ENCODE measurements at regions not wholly inside any gene's neighbourhood (a gene's known extent, or its start where the extent isn't known, plus 50 kb on each side); places are given as distances from the start of the nearest gene placed in this dataset.
A peak's percentile ranks its signal among the peaks of the same experiment; 100 is the strongest.

GRCh38 chr12:45596366-45596765, 133.1 kb upstream of the ARID2 start:
- peaks cover 0 to 2% of the 10 kb centered on the region in 2 donors for H3K4me1 ChIP-seq (ENCODE audit: control insufficient read depth in 2 of 2, insufficient read depth in 2 of 2, low read length in 1 of 2)
- H3K4me3 ChIP-seq (ENCODE audit: low read depth in 1 of 2, low read length in 2 of 2), result no peak overlapping the region
- no peaks in the 10 kb centered on the region for H3K36me3 ChIP-seq (ENCODE audit: control insufficient read depth in 2 of 2, insufficient read depth in 2 of 2, low read length in 1 of 2)
- H3K9me3 ChIP-seq (ENCODE audit: control insufficient read depth in 2 of 2, insufficient read depth in 1 of 2, low read depth in 1 of 2, low read length in 1 of 2), result no peaks in the 10 kb centered on the region
- WGBS, 2 donors, result 91 to 94% methylated on average over 1 of the region's 1 CpG
- H3K27ac ChIP-seq (ENCODE audit: low read depth in 2 of 2, low read length in 1 of 2), result no peak overlapping the region
- no peaks in the 10 kb centered on the region for H3K27me3 ChIP-seq (ENCODE audit: control insufficient read depth in 1 of 2, insufficient read depth in 2 of 2, low read length in 2 of 2)

- Histone ChIP-seq H3K4me1 (ENCODE audit: control insufficient read depth in 2 of 2, insufficient read depth in 2 of 2, low read length in 1 of 2) (no peaks in the 10 kb centered on the region), H3K4me3 (ENCODE audit: low read depth in 1 of 2, low read length in 2 of 2) (no peak overlapping the region), H3K9me3 (ENCODE audit: control insufficient read depth in 2 of 2, insufficient read depth in 1 of 2, low read depth in 1 of 2, low read length in 1 of 2) (no peaks in the 10 kb centered on the region), H3K27ac (ENCODE audit: low read depth in 2 of 2, low read length in 1 of 2) (no peak overlapping the region), H3K27me3 (ENCODE audit: control insufficient read depth in 1 of 2, insufficient read depth in 2 of 2, low read length in 2 of 2) (no peaks in the 10 kb centered on the region), H3K36me3 (ENCODE audit: control insufficient read depth in 2 of 2, insufficient read depth in 2 of 2, low read length in 1 of 2) (no peaks in the 10 kb centered on the region)
- 49 to 95% methylated on average over 2 of the region's 2 CpGs for WGBS, 2 donors
Measured at GRCh38 chr12:45598336-45598735, 131.2 kb upstream of the ARID2 start.

- 99 to 100% methylated on average over 1 of the region's 1 CpG for WGBS, 2 donors
- Histone ChIP-seq H3K36me3 (ENCODE audit: control insufficient read depth in 2 of 2, insufficient read depth in 2 of 2, low read length in 1 of 2) (no peaks in the 10 kb centered on the region), H3K27ac (ENCODE audit: low read depth in 2 of 2, low read length in 1 of 2) (no peak overlapping the region), H3K9me3 (ENCODE audit: control insufficient read depth in 2 of 2, insufficient read depth in 1 of 2, low read depth in 1 of 2, low read length in 1 of 2) (no peaks in the 10 kb centered on the region), H3K27me3 (ENCODE audit: control insufficient read depth in 1 of 2, insufficient read depth in 2 of 2, low read length in 2 of 2) (no peaks in the 10 kb centered on the region), H3K4me1 (ENCODE audit: control insufficient read depth in 2 of 2, insufficient read depth in 2 of 2, low read length in 1 of 2) (no peaks in the 10 kb centered on the region), H3K4me3 (ENCODE audit: low read depth in 1 of 2, low read length in 2 of 2) (no peak overlapping the region)
Measured at GRCh38 chr12:45598761-45599160, 130.7 kb upstream of the ARID2 start.

- no peak overlapping the region for H3K27ac ChIP-seq (ENCODE audit: low read depth in 2 of 2, low read length in 1 of 2)
- no peaks in the 10 kb centered on the region for H3K9me3 ChIP-seq (ENCODE audit: control insufficient read depth in 2 of 2, insufficient read depth in 1 of 2, low read depth in 1 of 2, low read length in 1 of 2)
- no peak overlapping the region for H3K4me3 ChIP-seq (ENCODE audit: low read depth in 1 of 2, low read length in 2 of 2)
- 48 to 68% methylated on average over 2 of the region's 2 CpGs for WGBS, 2 donors
- H3K4me1 ChIP-seq (ENCODE audit: control insufficient read depth in 2 of 2, insufficient read depth in 2 of 2, low read length in 1 of 2), result no peaks in the 10 kb centered on the region
- H3K27me3 ChIP-seq (ENCODE audit: control insufficient read depth in 1 of 2, insufficient read depth in 2 of 2, low read length in 2 of 2), result no peaks in the 10 kb centered on the region
- H3K36me3 ChIP-seq (ENCODE audit: control insufficient read depth in 2 of 2, insufficient read depth in 2 of 2, low read length in 1 of 2), result no peaks in the 10 kb centered on the region
Measured at GRCh38 chr12:45599196-45599595, 130.3 kb upstream of the ARID2 start.

- H3K9me3 ChIP-seq (ENCODE audit: control insufficient read depth in 2 of 2, insufficient read depth in 1 of 2, low read depth in 1 of 2, low read length in 1 of 2), result no peaks in the 10 kb centered on the region
- no peaks in the 10 kb centered on the region for H3K4me1 ChIP-seq (ENCODE audit: control insufficient read depth in 2 of 2, insufficient read depth in 2 of 2, low read length in 1 of 2)
- no peak overlapping the region for H3K4me3 ChIP-seq (ENCODE audit: low read depth in 1 of 2, low read length in 2 of 2)
- no peaks in the 10 kb centered on the region for H3K36me3 ChIP-seq (ENCODE audit: control insufficient read depth in 2 of 2, insufficient read depth in 2 of 2, low read length in 1 of 2)
- no peaks in the 10 kb centered on the region for H3K27me3 ChIP-seq (ENCODE audit: control insufficient read depth in 1 of 2, insufficient read depth in 2 of 2, low read length in 2 of 2)
- H3K27ac ChIP-seq (ENCODE audit: low read depth in 2 of 2, low read length in 1 of 2), result no peak overlapping the region
- 47 to 50% methylated on average over 2 of the region's 2 CpGs for WGBS, 2 donors
Measured at GRCh38 chr12:45601390-45601789, 128.1 kb upstream of the ARID2 start.

- Histone ChIP-seq H3K36me3 (ENCODE audit: control insufficient read depth in 2 of 2, insufficient read depth in 2 of 2, low read length in 1 of 2) (no peaks in the 10 kb centered on the region), H3K4me1 (ENCODE audit: control insufficient read depth in 2 of 2, insufficient read depth in 2 of 2, low read length in 1 of 2) (no peaks in the 10 kb centered on the region), H3K27me3 (ENCODE audit: control insufficient read depth in 1 of 2, insufficient read depth in 2 of 2, low read length in 2 of 2) (no peaks in the 10 kb centered on the region), H3K9me3 (ENCODE audit: control insufficient read depth in 2 of 2, insufficient read depth in 1 of 2, low read depth in 1 of 2, low read length in 1 of 2) (no peaks in the 10 kb centered on the region), H3K4me3 (ENCODE audit: low read depth in 1 of 2, low read length in 2 of 2) (no peak overlapping the region), H3K27ac (ENCODE audit: low read depth in 2 of 2, low read length in 1 of 2) (no peak overlapping the region)
- 44 to 46% methylated on average over 4 of the region's 4 CpGs for WGBS, 2 donors
Measured at GRCh38 chr12:45601888-45602287, 127.6 kb upstream of the ARID2 start.

GRCh38 chr12:45605624-45606023, 123.9 kb upstream of the ARID2 start:
- no peaks in the 10 kb centered on the region for H3K27me3 ChIP-seq (ENCODE audit: control insufficient read depth in 1 of 2, insufficient read depth in 2 of 2, low read length in 2 of 2)
- H3K27ac ChIP-seq (ENCODE audit: low read depth in 2 of 2, low read length in 1 of 2), result no peak overlapping the region
- H3K4me3 ChIP-seq (ENCODE audit: low read depth in 1 of 2, low read length in 2 of 2), result no peak overlapping the region
- H3K36me3 ChIP-seq (ENCODE audit: control insufficient read depth in 2 of 2, insufficient read depth in 2 of 2, low read length in 1 of 2), result no peaks in the 10 kb centered on the region
- WGBS, 2 donors, result 97% methylated on average over 1 of the region's 1 CpG
- H3K9me3 ChIP-seq (ENCODE audit: control insufficient read depth in 2 of 2, insufficient read depth in 1 of 2, low read depth in 1 of 2, low read length in 1 of 2), result peaks cover 0 to 2% of the 10 kb centered on the region in 2 donors
- H3K4me1 ChIP-seq (ENCODE audit: control insufficient read depth in 2 of 2, insufficient read depth in 2 of 2, low read length in 1 of 2), result no peaks in the 10 kb centered on the region

GRCh38 chr12:45611061-45611460, 118.4 kb upstream of the ARID2 start:
- peaks cover 0 to 2% of the 10 kb centered on the region in 2 donors for H3K9me3 ChIP-seq (ENCODE audit: control insufficient read depth in 2 of 2, insufficient read depth in 1 of 2, low read depth in 1 of 2, low read length in 1 of 2)
- no peak overlapping the region for H3K27ac ChIP-seq (ENCODE audit: low read depth in 2 of 2, low read length in 1 of 2)
- 21% methylated on average over 20 of the region's 20 CpGs for WGBS, 2 donors
- no peaks in the 10 kb centered on the region for H3K36me3 ChIP-seq (ENCODE audit: control insufficient read depth in 2 of 2, insufficient read depth in 2 of 2, low read length in 1 of 2)
- H3K4me3 ChIP-seq (ENCODE audit: low read depth in 1 of 2, low read length in 2 of 2), result peak overlapping the region in 1 of 2 donors; percentile 30
- no peaks in the 10 kb centered on the region for H3K27me3 ChIP-seq (ENCODE audit: control insufficient read depth in 1 of 2, insufficient read depth in 2 of 2, low read length in 2 of 2)
- H3K4me1 ChIP-seq (ENCODE audit: control insufficient read depth in 2 of 2, insufficient read depth in 2 of 2, low read length in 1 of 2), result peaks cover 0 to 3% of the 10 kb centered on the region in 2 donors

GRCh38 chr12:45611495-45611894, 118.0 kb upstream of the ARID2 start:
- 87% methylated on average over 5 of the region's 5 CpGs for WGBS, 2 donors
- peaks cover 0 to 3% of the 10 kb centered on the region in 2 donors for H3K4me1 ChIP-seq (ENCODE audit: control insufficient read depth in 2 of 2, insufficient read depth in 2 of 2, low read length in 1 of 2)
- H3K9me3 ChIP-seq (ENCODE audit: control insufficient read depth in 2 of 2, insufficient read depth in 1 of 2, low read depth in 1 of 2, low read length in 1 of 2), result peaks cover 0 to 2% of the 10 kb centered on the region in 2 donors
- peak overlapping the region in 1 of 2 donors; percentile 30 for H3K4me3 ChIP-seq (ENCODE audit: low read depth in 1 of 2, low read length in 2 of 2)
- H3K27me3 ChIP-seq (ENCODE audit: control insufficient read depth in 1 of 2, insufficient read depth in 2 of 2, low read length in 2 of 2), result no peaks in the 10 kb centered on the region
- no peak overlapping the region for H3K27ac ChIP-seq (ENCODE audit: low read depth in 2 of 2, low read length in 1 of 2)
- H3K36me3 ChIP-seq (ENCODE audit: control insufficient read depth in 2 of 2, insufficient read depth in 2 of 2, low read length in 1 of 2), result no peaks in the 10 kb centered on the region

- no peak overlapping the region for H3K4me3 ChIP-seq (ENCODE audit: low read depth in 1 of 2, low read length in 2 of 2)
- H3K27ac ChIP-seq (ENCODE audit: low read depth in 2 of 2, low read length in 1 of 2), result no peak overlapping the region
- no peaks in the 10 kb centered on the region for H3K9me3 ChIP-seq (ENCODE audit: control insufficient read depth in 2 of 2, insufficient read depth in 1 of 2, low read depth in 1 of 2, low read length in 1 of 2)
- H3K27me3 ChIP-seq (ENCODE audit: control insufficient read depth in 1 of 2, insufficient read depth in 2 of 2, low read length in 2 of 2), result no peaks in the 10 kb centered on the region
- H3K4me1 ChIP-seq (ENCODE audit: control insufficient read depth in 2 of 2, insufficient read depth in 2 of 2, low read length in 1 of 2), result peaks cover 0 to 3% of the 10 kb centered on the region in 2 donors
- no peaks in the 10 kb centered on the region for H3K36me3 ChIP-seq (ENCODE audit: control insufficient read depth in 2 of 2, insufficient read depth in 2 of 2, low read length in 1 of 2)
- WGBS, 2 donors, result 84 to 89% methylated on average over 7 of the region's 7 CpGs
Measured at GRCh38 chr12:45612044-45612794, 117.3 kb upstream of the ARID2 start.
